ENCODE measurements at regions not wholly inside any gene's neighbourhood (a gene's known extent, or its start where the extent isn't known, plus 50 kb on each side); places are given as distances from the start of the nearest gene placed in this dataset.

GRCh38 chr1:199279067-199279466 is 640.2 kb downstream of the PTPRC start:
- TF ChIP-seq CTCF (IDR thresholded peaks at IDR 0.05) (no peak), POLR2A (IDR thresholded peaks at IDR 0.05) (no peak)

Measured in thyroid gland (tissue), 4 donors.